Dendritic cell treated with granulocyte-macrophage colony-stimulating factor and Interleukin-4, amounts not matched to agents 40 ng/mL and 50 ng/mL, for 4 days (primary cell): ENCODE measurements at regions not wholly inside any gene's neighbourhood (a gene's known extent, or its start where the extent isn't known, plus 50 kb on each side); places are given as distances from the start of the nearest gene placed in this dataset.
"Not testable (repeated sequence)": the region's sequence is repeated elsewhere in the genome, so short reads cannot be mapped to it uniquely, and the experiment has no call there.

Source experiments
- H3K27ac Mint-ChIP-seq: one replicate; pipeline ENCODE4 v1.8.0; 2022; ENCODE audit warnings: mild to moderate bottlenecking, mixed read lengths
- H3K27me3 Mint-ChIP-seq: one replicate; pipeline ENCODE4 v1.8.0; 2022; ENCODE audit warnings: mild to moderate bottlenecking, mixed read lengths
- H3K36me3 Mint-ChIP-seq: one replicate; pipeline ENCODE4 v1.8.0; 2022; ENCODE audit warnings: low read depth, mixed read lengths
- H3K4me1 Mint-ChIP-seq: one replicate; pipeline ENCODE4 v1.8.0; 2022; ENCODE audit warnings: low read depth, mixed read lengths
- H3K4me3 Mint-ChIP-seq: one replicate; pipeline ENCODE4 v1.8.0; 2022; ENCODE audit warnings: mild to moderate bottlenecking, moderate library complexity, mixed read lengths
- H3K9me3 Mint-ChIP-seq: one replicate; pipeline ENCODE4 v1.8.0; 2022; ENCODE audit warnings: mixed read lengths
- intact Hi-C: fragments of 100-400 bp; cut with micrococcal nuclease; formaldehyde crosslinking; loops from one replicate; pipeline ENCODE4 v1.15.0; 2022

DNA sequence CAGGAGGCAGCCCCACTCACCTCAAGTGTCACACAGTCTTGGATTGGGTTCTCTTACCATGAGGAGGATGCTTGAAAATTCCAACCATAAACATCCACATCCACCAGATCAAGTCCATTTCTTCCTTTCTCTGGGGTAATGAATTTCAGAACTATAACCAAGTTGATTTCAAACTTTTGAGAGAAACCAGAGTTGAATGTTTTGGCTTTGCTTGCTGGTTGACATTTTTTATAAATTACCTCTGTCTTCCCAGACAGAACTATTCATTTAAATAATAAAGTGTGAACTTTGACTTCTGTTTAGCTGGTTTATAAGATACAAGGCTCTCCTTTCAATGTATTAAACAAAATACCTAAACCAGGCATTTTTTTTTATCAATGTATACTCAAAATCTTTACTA lies 550.7 kb downstream of the KCTD12 start:
- intact Hi-C loops = no loop called here
- Mint-ChIP-seq H3K4me1 (no peaks in the 10 kb centered on the region), H3K36me3 (no peaks in the 10 kb centered on the region), H3K9me3 (no peaks in the 10 kb centered on the region), H3K4me3 (no peak overlapping the region), H3K27ac (no peak overlapping the region), H3K27me3 (no peaks in the 10 kb centered on the region)

DNA sequence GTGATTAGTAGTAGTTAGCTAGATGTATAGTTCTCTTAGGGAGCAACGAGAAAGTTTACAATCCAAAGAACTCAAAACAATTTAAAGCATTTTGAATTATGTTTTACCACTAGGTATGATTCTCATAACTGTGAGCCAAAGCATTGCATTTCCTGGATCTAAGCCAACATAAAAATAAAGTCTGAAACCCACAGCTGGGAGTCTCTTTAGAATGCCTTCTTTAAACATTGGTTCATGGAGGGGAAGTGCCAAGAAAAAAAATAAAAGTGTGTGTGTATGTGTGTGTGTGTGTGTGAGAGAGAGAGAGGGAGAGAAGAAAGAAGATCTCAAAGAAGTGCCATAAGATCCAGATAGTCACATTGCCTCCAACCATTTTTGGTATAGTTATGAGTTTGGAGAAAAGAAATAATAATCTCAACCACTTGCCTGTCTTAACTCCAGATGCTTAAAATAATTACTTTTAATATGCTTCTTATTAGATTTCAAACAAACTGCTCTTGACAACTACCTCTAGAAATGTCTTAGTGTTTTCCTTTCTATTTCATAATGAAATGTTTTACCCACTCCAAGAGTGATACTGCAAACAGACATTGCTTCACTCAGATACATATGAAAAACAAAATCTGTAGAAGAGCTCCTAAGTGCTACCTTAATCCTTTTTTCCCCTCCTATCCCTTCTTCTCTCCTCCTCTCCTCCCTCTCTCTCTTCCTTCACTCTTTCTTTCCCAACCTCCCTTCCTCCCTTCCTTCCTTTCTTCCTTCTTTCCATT lies 554.1 kb downstream of the KCTD12 start:
- intact Hi-C loops = no loop called here
- H3K9me3 Mint-ChIP-seq = peaks cover 11% of the 10 kb centered on the region
- H3K36me3 Mint-ChIP-seq = no peaks in the 10 kb centered on the region
- H3K4me1 Mint-ChIP-seq = peaks cover 7% of the 10 kb centered on the region
- no peaks in the 10 kb centered on the region for H3K27me3 Mint-ChIP-seq
- H3K4me3 Mint-ChIP-seq = no peak overlapping the region
- H3K27ac Mint-ChIP-seq = no peak overlapping the region

DNA sequence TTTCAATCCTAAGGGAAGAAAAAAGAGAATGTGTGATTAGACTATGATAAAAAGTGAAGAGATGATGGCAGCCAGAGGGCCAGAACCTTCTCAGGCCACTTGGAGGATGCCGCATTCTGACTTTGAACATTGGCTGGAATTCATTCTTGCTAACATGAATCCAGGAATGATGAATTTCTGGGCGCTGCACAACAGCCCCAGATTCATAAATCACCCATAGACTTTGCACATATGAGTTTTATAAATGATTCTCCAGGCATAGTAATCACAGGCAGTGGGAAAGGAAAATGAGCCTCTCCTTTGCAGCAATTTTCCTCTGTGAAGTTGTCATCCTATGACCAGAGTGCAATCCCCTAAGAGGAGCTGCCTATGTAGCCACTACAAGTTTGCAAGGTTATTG lies 555.4 kb downstream of the KCTD12 start:
- Mint-ChIP-seq H3K9me3 (peaks cover 11% of the 10 kb centered on the region), H3K4me3 (no peak overlapping the region), H3K4me1 (peaks cover 7% of the 10 kb centered on the region), H3K36me3 (no peaks in the 10 kb centered on the region), H3K27me3 (no peaks in the 10 kb centered on the region), H3K27ac (no peak overlapping the region)
- intact Hi-C loops = no loop called here

DNA sequence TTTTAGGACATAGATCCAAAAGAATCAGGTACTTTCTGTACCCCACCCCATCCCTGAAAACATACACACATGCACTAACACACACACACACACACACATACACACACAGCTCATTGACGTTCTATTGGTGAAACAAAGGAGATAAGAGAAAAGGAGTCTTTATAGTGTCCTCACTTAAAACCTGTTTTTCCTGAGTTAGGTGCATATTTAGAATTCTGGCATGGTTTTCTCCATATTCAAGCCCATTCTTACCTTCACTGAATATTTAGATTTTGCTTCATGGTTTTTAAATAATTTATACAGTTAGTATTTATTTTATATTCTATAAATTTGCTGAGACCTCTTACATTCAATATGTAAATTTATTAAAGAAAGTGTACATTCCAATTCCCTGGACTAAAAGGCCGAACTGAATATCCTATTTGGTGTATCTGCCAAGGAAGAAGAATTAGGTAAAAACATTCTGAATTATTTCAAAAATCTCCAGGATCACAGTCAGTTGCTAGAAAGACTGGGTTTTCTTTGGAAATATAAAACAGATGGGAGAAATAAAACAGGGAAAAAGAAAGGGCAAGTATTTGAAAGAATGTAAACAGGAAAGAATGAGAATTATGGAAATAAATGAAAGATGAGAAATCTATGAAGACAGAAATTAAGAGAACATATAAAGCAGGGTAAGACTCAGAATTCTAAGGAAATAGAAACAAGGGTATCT lies 556.2 kb downstream of the KCTD12 start:
- Mint-ChIP-seq H3K9me3 (peaks cover 11% of the 10 kb centered on the region), H3K27me3 (no peaks in the 10 kb centered on the region), H3K4me3 (no peak overlapping the region), H3K4me1 (peaks cover 7% of the 10 kb centered on the region), H3K36me3 (no peaks in the 10 kb centered on the region), H3K27ac (no peak overlapping the region)
- intact Hi-C loops = no loop called here

DNA sequence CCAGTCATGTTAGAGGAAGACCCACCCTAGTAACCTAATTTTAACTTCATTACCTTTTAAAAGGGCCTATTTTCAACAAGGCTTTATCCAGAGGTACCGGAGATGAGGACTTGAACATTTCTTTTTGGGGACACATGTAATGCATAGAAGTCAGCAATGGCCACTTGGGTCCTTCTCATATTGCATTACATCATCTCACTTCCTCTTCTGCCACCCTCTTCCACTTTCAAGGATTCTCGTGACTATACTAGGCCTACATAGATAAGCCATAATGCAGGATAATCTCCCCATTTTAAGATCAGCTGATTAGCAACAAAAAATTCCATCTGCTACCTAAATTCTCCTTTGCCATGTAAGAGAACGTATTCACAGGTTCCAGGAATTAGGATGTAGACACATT lies 557.2 kb downstream of the KCTD12 start:
- Mint-ChIP-seq H3K9me3 (peaks cover 11% of the 10 kb centered on the region), H3K4me1 (peaks cover 7% of the 10 kb centered on the region), H3K36me3 (no peaks in the 10 kb centered on the region), H3K4me3 (no peak overlapping the region), H3K27me3 (no peaks in the 10 kb centered on the region), H3K27ac (no peak overlapping the region)
- intact Hi-C loops = no loop called here

DNA sequence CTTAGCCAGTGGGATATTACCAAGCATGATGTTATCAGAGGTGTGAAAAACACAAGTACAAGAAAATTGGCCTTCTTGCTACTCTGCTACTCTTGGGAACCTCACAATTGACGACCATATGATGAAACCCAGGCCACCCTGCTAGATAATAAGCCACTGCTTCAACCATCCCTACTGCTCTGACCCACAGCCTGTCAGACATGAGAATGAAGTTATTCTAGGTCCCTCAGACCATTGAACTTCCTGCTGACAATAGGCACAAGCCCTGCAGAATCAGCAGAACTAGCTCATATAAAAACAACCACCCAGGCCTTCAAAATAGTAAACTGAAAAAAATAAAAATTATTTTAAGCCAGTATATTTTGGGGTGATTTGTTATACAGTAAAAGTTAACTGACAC lies 559.9 kb downstream of the KCTD12 start:
- peaks cover 11% of the 10 kb centered on the region for H3K9me3 Mint-ChIP-seq
- H3K27me3 Mint-ChIP-seq = no peaks in the 10 kb centered on the region
- intact Hi-C loops = no loop called here
- H3K4me1 Mint-ChIP-seq = peaks cover 7% of the 10 kb centered on the region
- H3K36me3 Mint-ChIP-seq = no peaks in the 10 kb centered on the region
- no peak overlapping the region for H3K4me3 Mint-ChIP-seq
- no peak overlapping the region for H3K27ac Mint-ChIP-seq

DNA sequence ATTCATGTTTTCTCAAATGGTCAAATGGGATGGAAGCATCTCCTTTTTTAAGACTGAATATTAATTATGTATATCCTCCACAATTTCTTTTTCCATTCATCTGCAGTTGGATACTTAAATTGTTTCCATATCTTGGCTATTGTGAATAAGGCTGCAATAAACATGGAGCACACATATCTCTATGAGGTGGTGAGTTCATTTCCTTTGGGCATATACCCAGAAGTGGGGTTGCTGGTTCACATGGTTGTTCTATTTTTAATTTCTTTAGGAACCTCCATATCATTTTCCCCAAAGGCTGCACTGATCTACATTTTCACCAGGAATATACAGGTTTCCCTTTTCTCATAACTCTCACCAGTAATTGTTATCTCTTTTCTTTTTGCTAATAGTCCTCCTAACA lies 566.3 kb downstream of the KCTD12 start:
- Mint-ChIP-seq H3K9me3 (no peaks in the 10 kb centered on the region), H3K4me1 (no peaks in the 10 kb centered on the region), H3K27ac (no peak overlapping the region), H3K4me3 (no peak overlapping the region), H3K36me3 (no peaks in the 10 kb centered on the region), H3K27me3 (no peaks in the 10 kb centered on the region)
- intact Hi-C loops = no loop called here

DNA sequence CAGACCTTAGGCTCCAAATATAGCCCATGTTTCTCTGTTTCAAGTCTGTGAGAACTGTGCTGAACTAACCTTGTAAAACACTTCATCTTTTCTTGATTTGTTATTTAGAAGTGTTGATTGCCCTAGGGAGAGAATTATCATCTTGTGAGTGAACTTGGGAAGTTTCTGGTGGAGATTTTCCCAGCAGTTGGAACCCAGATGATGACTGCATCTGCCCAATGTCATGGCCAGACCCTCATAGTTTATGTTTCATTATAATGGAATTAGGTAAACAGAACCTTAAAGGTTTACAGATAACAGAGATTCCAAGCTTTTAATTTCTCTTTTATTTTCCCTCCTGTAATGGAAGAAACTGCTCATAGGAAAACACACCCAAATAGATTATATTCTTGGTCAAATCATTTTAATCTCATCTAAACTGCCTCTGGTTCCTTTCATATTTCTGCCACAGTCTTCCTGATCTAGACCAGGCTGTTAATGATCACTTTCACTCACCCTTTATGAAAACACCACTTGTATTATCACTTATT lies 569.1 kb downstream of the KCTD12 start:
- H3K36me3 Mint-ChIP-seq = no peaks in the 10 kb centered on the region
- H3K4me1 Mint-ChIP-seq = no peaks in the 10 kb centered on the region
- intact Hi-C loops = no loop called here
- no peak overlapping the region for H3K4me3 Mint-ChIP-seq
- no peaks in the 10 kb centered on the region for H3K27me3 Mint-ChIP-seq
- no peaks in the 10 kb centered on the region for H3K9me3 Mint-ChIP-seq
- H3K27ac Mint-ChIP-seq = no peak overlapping the region

DNA sequence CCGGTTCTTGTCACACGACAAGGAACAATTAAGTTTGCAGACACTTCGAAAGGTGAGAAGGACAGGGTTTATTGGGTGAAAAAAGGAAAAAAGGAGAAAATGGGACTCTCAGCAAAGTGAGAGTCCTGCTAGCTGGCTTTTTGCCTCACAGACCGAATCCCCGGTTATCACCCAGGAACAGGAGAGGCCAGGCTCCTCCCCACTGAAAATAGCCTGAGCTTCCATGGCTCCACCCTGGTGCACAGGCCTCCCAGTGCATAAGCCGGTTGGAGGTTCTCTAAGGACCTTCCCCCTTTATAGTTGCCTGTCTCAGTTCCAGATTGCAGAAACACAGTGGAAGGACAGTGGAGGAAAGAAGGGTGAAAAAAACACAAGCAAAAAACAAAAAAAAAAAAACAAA lies 571.7 kb downstream of the KCTD12 start:
- H3K4me1 Mint-ChIP-seq = no peaks in the 10 kb centered on the region
- H3K9me3 Mint-ChIP-seq = no peaks in the 10 kb centered on the region
- no peaks in the 10 kb centered on the region for H3K27me3 Mint-ChIP-seq
- no peak overlapping the region for H3K27ac Mint-ChIP-seq
- intact Hi-C loops = no loop called here
- H3K36me3 Mint-ChIP-seq = no peaks in the 10 kb centered on the region
- H3K4me3 Mint-ChIP-seq = no peak overlapping the region

DNA sequence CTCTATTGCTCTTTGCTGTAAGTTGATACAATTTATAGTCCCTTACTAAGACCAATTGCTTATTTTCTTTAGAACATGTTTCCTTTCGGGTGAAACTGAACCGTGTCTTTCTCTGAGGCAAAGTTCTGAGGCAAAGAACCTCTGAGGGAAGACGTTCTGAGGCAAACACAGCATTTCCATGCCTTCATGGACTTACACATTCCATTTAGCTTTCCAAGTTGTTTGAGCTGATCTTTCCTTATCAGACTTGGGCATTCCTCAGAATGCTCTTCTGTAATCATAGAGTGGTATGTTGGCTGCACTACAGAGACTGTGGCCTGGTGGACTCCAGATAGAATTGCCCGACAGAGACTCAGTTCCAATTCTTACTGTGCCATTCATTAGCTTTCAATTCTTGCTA lies 579.1 kb downstream of the KCTD12 start:
- no peaks in the 10 kb centered on the region for H3K9me3 Mint-ChIP-seq
- no peaks in the 10 kb centered on the region for H3K27me3 Mint-ChIP-seq
- no peaks in the 10 kb centered on the region for H3K36me3 Mint-ChIP-seq
- no peaks in the 10 kb centered on the region for H3K4me1 Mint-ChIP-seq
- intact Hi-C loops = no loop called here
- no peak overlapping the region for H3K4me3 Mint-ChIP-seq
- no peak overlapping the region for H3K27ac Mint-ChIP-seq

DNA sequence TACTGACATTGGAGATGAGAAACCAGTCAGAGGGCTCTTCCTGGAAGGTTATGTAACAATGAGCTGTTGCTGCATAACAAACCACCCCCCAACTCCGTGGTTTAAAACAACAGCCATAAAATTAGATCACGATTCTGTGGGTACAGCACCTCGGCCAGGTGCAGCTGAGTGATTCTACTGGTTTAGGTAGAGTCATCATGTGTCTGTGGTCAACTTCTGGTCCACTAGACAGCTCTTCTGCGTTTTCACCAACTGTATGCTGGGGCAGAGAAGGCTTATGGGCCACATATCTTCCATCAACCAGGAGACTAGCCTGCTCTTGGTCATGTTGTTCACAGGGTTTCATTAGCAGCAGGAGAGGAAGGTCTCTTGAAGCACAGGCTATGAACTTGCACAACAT lies 585.5 kb downstream of the KCTD12 start:
- H3K9me3 Mint-ChIP-seq = peaks cover 10% of the 10 kb centered on the region

DNA sequence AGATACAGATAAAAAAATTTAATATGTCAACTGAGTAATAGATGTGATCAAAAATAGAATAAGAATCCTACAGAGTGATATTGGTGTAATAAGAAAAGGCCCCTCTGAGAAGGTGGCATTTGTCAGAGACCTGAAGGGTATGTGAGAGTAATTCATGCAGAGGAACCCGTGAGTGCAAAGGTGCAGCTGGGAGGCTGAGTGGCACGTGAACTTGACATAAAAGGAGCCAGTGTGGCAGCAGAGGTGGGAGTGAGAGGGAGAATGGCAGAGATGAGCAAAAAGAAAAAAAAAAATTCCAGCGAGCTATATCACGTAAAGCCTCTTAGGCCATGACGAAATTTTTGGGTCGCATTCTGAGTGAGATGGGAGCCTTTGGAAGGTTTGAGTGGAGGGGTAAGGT lies 588.9 kb downstream of the KCTD12 start:
- H3K27me3 Mint-ChIP-seq = no peaks in the 10 kb centered on the region
- intact Hi-C loops = no loop called here
- peaks cover 27% of the 10 kb centered on the region for H3K9me3 Mint-ChIP-seq
- H3K4me1 Mint-ChIP-seq = no peaks in the 10 kb centered on the region
- H3K27ac Mint-ChIP-seq = no peak overlapping the region
- H3K4me3 Mint-ChIP-seq = no peak overlapping the region
- H3K36me3 Mint-ChIP-seq = no peaks in the 10 kb centered on the region

More for the DNA sequence above, 585.5 kb downstream of the KCTD12 start:
- Mint-ChIP-seq H3K27me3 (no peaks in the 10 kb centered on the region), H3K4me1 (no peaks in the 10 kb centered on the region), H3K4me3 (no peak overlapping the region), H3K36me3 (no peaks in the 10 kb centered on the region), H3K27ac (no peak overlapping the region)
- intact Hi-C loops = no loop called here

DNA sequence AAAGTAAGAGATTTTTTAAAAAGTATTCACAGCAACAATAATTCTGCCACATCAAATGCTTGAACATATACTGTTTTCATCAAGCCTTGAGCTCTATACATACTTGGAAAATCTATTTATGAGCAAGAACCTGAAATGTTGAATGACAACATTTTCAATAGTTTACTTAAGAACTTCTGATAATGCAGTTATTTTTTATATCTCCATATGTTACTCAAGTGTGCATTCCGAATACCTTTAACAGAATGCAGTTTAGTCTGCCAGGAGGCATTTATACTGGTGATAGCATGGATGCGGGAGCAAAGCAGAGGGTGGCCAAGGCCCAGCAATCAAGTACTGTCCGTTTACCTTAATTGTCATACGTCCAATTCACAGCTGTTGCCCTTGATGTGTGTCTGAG lies 589.5 kb downstream of the KCTD12 start:
- Mint-ChIP-seq H3K27ac (no peak overlapping the region), H3K4me1 (no peaks in the 10 kb centered on the region)
- intact Hi-C loops = no loop called here

DNA sequence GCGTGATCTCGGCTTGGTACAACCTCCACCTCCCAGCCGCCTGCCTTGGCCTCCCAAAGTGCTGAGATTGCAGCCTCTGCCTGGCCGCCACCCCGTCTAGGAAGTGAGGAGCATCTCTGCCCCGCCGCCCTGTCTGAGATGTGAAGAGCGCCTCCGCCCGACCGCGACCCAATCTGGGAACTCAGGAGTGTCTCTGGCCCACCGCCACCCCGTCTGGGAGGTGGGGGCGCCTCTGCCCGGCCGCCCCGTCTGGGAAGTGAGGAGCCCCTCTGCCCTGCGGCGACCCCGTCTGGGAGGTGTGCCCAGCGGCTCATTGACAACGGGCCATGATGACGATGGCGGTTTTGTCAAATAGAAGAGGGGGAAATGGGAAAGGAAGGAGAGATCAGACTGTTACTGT lies 591.2 kb downstream of the KCTD12 start:
- H3K27ac Mint-ChIP-seq, H3K36me3 Mint-ChIP-seq: not testable (repeated sequence)

More for the DNA sequence above, 589.5 kb downstream of the KCTD12 start:
- Mint-ChIP-seq H3K27me3 (no peaks in the 10 kb centered on the region), H3K4me3 (no peak overlapping the region), H3K9me3 (peaks cover 33% of the 10 kb centered on the region), H3K36me3 (no peaks in the 10 kb centered on the region)

More for the DNA sequence above, 591.2 kb downstream of the KCTD12 start:
- H3K4me1 Mint-ChIP-seq, intact Hi-C loops, H3K4me3 Mint-ChIP-seq, H3K27me3 Mint-ChIP-seq: not testable (repeated sequence)
- peaks cover 28% of the 10 kb centered on the region for H3K9me3 Mint-ChIP-seq
